Vagina (tissue), 2 donors: ENCODE measurements at regions not wholly inside any gene's neighbourhood (a gene's known extent, or its start where the extent isn't known, plus 50 kb on each side); places are given as distances from the start of the nearest gene placed in this dataset.

ENCODE experiments used
- POLR2A ChIP-seq, 2 donors: fragments of 450-650 bp; IDR thresholded peaks; one replicate each; pipeline ENCODE4 v1.6.1; 2017; ENCODE audit warnings: antibody characterized with exemption in 2 of 2, mild to moderate bottlenecking in 2 of 2, moderate library complexity in 2 of 2
- POLR2AphosphoS5 ChIP-seq, 2 donors: sonication (generic); formaldehyde crosslinking; IDR thresholded peaks; one replicate each; pipeline ENCODE4 v1.9.0; 2017; ENCODE audit warnings: antibody characterized with exemption in 2 of 2, mild to moderate bottlenecking in 2 of 2, low read depth in 1 of 2; ENCODE audit not compliant: insufficient read depth in 1 of 2

DNA sequence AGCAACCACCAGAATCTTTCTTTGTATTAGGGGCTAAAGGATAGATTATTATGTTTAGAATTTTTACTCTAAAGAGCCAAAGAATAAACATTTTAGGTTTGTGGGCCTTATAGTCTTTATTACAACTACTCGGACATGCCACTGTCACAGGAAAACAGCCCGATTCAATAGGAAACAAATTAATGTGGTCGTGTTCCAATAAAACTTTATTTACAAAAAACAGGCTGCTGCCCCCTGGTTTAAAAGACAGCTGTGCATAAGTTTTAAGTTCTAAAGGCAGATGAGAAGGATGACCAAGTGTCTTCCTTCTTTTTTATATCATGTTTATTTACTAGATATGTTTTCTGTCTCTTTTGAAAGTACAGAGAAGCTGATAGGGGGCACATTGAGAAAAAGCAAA is 166.5 kb downstream of the HS3ST3A1 start:
- TF ChIP-seq POLR2A (IDR thresholded peaks at IDR 0.05), result no peak
- TF ChIP-seq POLR2AphosphoS5 (IDR thresholded peaks at IDR 0.05; ENCODE audit: insufficient read depth in 1 of 2, low read depth in 1 of 2), result no peak
